H1 (cell line): ENCODE measurements at regions not wholly inside any gene's neighbourhood (a gene's known extent, or its start where the extent isn't known, plus 50 kb on each side); places are given as distances from the start of the nearest gene placed in this dataset.

Experiments
- JUND ChIP-seq: IDR thresholded peaks from 2 replicates; pipeline ENCODE4 v1.6.1; 2011; ENCODE audit warnings: mild to moderate bottlenecking, improper control_type of control experiment, low read length
- RBBP5 ChIP-seq: IDR thresholded peaks from 2 replicates; pipeline ENCODE4 v1.7.1; 2012; ENCODE audit warnings: low read depth, mild to moderate bottlenecking, inconsistent platforms, low read length, moderate library complexity, borderline replicate concordance
- SP2 ChIP-seq: IDR thresholded peaks from 2 replicates; pipeline ENCODE4 v1.6.1; 2012; ENCODE audit warnings: mild to moderate bottlenecking, low read length, inconsistent platforms
- TF ChIP-seq, protein P1 (sequence below): fragments of 300-600 bp; sonication (generic); IDR thresholded peaks from 2 replicates; pipeline ENCODE4 v1.7.1; 2012; ENCODE audit warnings: low read length, moderate library complexity, mild to moderate bottlenecking, inconsistent platforms; ENCODE audit not compliant: insufficient replicate concordance

DNA sequence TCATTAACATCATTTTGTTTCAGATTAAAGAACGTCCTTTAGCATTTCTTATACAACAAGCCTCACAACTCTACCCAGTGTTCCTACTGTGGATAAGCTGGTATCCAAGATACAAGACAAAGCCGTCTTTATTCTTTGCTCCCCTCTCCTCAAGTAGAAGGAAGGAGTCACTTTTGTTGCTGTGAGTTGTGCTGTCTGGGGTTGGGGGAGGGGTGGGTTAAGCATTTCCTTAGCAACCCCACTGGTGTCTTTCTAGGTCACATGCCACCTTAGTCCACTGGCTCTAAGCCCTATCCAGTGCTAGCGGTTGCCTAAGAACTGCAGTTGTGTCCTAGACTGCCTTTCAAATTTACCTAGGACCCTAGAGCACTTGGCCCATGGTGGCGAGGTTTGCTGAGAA lies 155.6 kb upstream of the PIEZO2 start (continued):
- TF ChIP-seq, protein P1, sequence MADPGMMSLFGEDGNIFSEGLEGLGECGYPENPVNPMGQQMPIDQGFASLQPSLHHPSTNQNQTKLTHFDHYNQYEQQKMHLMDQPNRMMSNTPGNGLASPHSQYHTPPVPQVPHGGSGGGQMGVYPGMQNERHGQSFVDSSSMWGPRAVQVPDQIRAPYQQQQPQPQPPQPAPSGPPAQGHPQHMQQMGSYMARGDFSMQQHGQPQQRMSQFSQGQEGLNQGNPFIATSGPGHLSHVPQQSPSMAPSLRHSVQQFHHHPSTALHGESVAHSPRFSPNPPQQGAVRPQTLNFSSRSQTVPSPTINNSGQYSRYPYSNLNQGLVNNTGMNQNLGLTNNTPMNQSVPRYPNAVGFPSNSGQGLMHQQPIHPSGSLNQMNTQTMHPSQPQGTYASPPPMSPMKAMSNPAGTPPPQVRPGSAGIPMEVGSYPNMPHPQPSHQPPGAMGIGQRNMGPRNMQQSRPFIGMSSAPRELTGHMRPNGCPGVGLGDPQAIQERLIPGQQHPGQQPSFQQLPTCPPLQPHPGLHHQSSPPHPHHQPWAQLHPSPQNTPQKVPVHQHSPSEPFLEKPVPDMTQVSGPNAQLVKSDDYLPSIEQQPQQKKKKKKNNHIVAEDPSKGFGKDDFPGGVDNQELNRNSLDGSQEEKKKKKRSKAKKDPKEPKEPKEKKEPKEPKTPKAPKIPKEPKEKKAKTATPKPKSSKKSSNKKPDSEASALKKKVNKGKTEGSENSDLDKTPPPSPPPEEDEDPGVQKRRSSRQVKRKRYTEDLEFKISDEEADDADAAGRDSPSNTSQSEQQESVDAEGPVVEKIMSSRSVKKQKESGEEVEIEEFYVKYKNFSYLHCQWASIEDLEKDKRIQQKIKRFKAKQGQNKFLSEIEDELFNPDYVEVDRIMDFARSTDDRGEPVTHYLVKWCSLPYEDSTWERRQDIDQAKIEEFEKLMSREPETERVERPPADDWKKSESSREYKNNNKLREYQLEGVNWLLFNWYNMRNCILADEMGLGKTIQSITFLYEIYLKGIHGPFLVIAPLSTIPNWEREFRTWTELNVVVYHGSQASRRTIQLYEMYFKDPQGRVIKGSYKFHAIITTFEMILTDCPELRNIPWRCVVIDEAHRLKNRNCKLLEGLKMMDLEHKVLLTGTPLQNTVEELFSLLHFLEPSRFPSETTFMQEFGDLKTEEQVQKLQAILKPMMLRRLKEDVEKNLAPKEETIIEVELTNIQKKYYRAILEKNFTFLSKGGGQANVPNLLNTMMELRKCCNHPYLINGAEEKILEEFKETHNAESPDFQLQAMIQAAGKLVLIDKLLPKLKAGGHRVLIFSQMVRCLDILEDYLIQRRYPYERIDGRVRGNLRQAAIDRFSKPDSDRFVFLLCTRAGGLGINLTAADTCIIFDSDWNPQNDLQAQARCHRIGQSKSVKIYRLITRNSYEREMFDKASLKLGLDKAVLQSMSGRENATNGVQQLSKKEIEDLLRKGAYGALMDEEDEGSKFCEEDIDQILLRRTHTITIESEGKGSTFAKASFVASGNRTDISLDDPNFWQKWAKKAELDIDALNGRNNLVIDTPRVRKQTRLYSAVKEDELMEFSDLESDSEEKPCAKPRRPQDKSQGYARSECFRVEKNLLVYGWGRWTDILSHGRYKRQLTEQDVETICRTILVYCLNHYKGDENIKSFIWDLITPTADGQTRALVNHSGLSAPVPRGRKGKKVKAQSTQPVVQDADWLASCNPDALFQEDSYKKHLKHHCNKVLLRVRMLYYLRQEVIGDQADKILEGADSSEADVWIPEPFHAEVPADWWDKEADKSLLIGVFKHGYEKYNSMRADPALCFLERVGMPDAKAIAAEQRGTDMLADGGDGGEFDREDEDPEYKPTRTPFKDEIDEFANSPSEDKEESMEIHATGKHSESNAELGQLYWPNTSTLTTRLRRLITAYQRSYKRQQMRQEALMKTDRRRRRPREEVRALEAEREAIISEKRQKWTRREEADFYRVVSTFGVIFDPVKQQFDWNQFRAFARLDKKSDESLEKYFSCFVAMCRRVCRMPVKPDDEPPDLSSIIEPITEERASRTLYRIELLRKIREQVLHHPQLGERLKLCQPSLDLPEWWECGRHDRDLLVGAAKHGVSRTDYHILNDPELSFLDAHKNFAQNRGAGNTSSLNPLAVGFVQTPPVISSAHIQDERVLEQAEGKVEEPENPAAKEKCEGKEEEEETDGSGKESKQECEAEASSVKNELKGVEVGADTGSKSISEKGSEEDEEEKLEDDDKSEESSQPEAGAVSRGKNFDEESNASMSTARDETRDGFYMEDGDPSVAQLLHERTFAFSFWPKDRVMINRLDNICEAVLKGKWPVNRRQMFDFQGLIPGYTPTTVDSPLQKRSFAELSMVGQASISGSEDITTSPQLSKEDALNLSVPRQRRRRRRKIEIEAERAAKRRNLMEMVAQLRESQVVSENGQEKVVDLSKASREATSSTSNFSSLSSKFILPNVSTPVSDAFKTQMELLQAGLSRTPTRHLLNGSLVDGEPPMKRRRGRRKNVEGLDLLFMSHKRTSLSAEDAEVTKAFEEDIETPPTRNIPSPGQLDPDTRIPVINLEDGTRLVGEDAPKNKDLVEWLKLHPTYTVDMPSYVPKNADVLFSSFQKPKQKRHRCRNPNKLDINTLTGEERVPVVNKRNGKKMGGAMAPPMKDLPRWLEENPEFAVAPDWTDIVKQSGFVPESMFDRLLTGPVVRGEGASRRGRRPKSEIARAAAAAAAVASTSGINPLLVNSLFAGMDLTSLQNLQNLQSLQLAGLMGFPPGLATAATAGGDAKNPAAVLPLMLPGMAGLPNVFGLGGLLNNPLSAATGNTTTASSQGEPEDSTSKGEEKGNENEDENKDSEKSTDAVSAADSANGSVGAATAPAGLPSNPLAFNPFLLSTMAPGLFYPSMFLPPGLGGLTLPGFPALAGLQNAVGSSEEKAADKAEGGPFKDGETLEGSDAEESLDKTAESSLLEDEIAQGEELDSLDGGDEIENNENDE: no peak
- no peak for TF ChIP-seq SP2
- TF ChIP-seq RBBP5: no peak
- TF ChIP-seq JUND: no peak
